HepG2 (cell line): ENCODE measurements at regions not wholly inside any gene's neighbourhood (a gene's known extent, or its start where the extent isn't known, plus 50 kb on each side); places are given as distances from the start of the nearest gene placed in this dataset.

Experiments used
- CBFB ChIP-seq: sonication (generic); formaldehyde crosslinking; IDR thresholded peaks from 2 replicates; pipeline ENCODE4 v1.4.0; 2020; ENCODE audit warnings: missing genetic modification reagents
- EHMT2 ChIP-seq: fragments of 200-600 bp; sonication (generic); IDR thresholded peaks from 2 replicates; pipeline ENCODE4 v1.7.0; 2017; ENCODE audit warnings: antibody characterized with exemption, low read depth, low read length, borderline replicate concordance
- EZH2 ChIP-seq: conservative IDR thresholded peaks from 2 replicates; pipeline ENCODE4 v1.6.1; 2012; ENCODE audit warnings: mild to moderate bottlenecking, low read depth, low read length, moderate library complexity
- GTF2F1 ChIP-seq: fragments of 150-350 bp; IDR thresholded peaks from 2 replicates; pipeline ENCODE4 v1.6.1; 2014; ENCODE audit warnings: low read length
- MAZ ChIP-seq, 2 experiments: sonication (generic) in 1 of 2; formaldehyde crosslinking in 1 of 2; IDR thresholded peaks; 2 replicates each; pipeline versions ENCODE4 v1.5.0 to v1.6.1; 2012 to 2020; ENCODE audit warnings: low read depth in 2 of 2, mild to moderate bottlenecking in 2 of 2, borderline replicate concordance in 1 of 2, improper control_type of control experiment in 1 of 2, low read length in 1 of 2, missing genetic modification reagents in 1 of 2, moderate library complexity in 1 of 2
- NFATC3 ChIP-seq: sonication (generic); formaldehyde crosslinking; IDR thresholded peaks from 2 replicates; pipeline ENCODE4 v1.5.1; 2020; ENCODE audit warnings: mild to moderate bottlenecking, missing genetic modification reagents
- POLR2A ChIP-seq, 2 experiments: IDR thresholded peaks; 2 replicates each; pipeline ENCODE4 v1.6.1; 2011; ENCODE audit warnings: low read depth in 2 of 2, low read length in 2 of 2, mild to moderate bottlenecking in 1 of 2, moderate library complexity in 1 of 2; ENCODE audit not compliant: insufficient read depth in 1 of 2
- POLR2AphosphoS5 ChIP-seq: IDR thresholded peaks from 2 replicates; pipeline ENCODE4 v1.6.1; 2012; ENCODE audit warnings: low read depth, low read length
- RNF219 ChIP-seq: sonication (generic); formaldehyde crosslinking; IDR thresholded peaks from 2 replicates; pipeline ENCODE4 v1.5.0; 2020; ENCODE audit warnings: mild to moderate bottlenecking, missing genetic modification reagents
- SMC3 ChIP-seq: IDR thresholded peaks from 2 replicates; pipeline ENCODE4 v1.6.1; 2011; ENCODE audit warnings: low read length, improper control_type of control experiment
- SSRP1 ChIP-seq: IDR thresholded peaks from 2 replicates; pipeline ENCODE4 v1.6.1; 2016; ENCODE audit warnings: control low read depth
- ZBTB33 ChIP-seq: sonication (generic); formaldehyde crosslinking; IDR thresholded peaks from 2 replicates; pipeline ENCODE4 v1.4.0; 2020; ENCODE audit warnings: missing genetic modification reagents

GRCh38 chr18:41216341-41217003 is 738.6 kb upstream of the PIK3C3 start:
- TF ChIP-seq MAZ (IDR thresholded peaks at IDR 0.05; ENCODE audit: borderline replicate concordance, low read depth, low read length) (no peak), MAZ (CRISPR knock-in tag; IDR thresholded peaks at IDR 0.05; ENCODE audit: low read depth) (no peak), ZBTB33 (CRISPR knock-in tag) (no peak), EZH2 (no peak), CBFB (CRISPR knock-in tag) (no peak), EHMT2 (no peak), NFATC3 (CRISPR knock-in tag) (no peak), SSRP1 (CRISPR knock-in tag) (no peak), SMC3 (no peak), GTF2F1 (no peak), POLR2A (IDR thresholded peaks at IDR 0.05; ENCODE audit: insufficient read depth in 1 of 2, low read depth in 2 of 2, low read length in 2 of 2) (no peak), POLR2AphosphoS5 (no peak), RNF219 (no peak)
